ENCODE measurements at regions not wholly inside any gene's neighbourhood (a gene's known extent, or its start where the extent isn't known, plus 50 kb on each side); places are given as distances from the start of the nearest gene placed in this dataset.

DNA sequence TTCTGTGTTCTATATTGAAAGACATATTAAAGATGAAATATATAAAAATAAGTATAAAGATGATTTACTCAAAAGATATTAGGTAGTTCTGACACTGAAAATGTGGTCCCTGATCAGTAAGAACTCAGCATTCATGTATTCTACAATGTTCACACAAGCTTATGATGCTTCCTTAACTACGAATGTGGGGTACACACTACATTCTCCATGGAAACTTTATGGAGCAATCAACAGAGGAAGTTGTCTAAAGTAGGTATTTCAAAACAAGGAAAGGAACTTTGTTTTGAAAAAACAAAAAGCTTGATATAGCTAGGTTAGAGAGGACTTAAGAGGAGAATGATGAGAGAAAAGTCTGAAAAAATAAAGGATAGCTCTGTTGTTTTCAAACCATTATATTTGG lies 119.7 kb upstream of the RGS18 start:
- TF ChIP-seq MYBL2 (CRISPR knock-in tag; IDR thresholded peaks at IDR 0.05) (no peak), ZNF121 (CRISPR knock-in tag; IDR thresholded peaks at IDR 0.05) (no peak), JUN (CRISPR knock-in tag; IDR thresholded peaks at IDR 0.05) (no peak), ESRRA (CRISPR knock-in tag; IDR thresholded peaks at IDR 0.05; ENCODE audit: borderline replicate concordance) (no peak), KAT7 (CRISPR knock-in tag; IDR thresholded peaks at IDR 0.05; ENCODE audit: borderline replicate concordance) (no peak), NFATC4 (CRISPR knock-in tag; IDR thresholded peaks at IDR 0.05) (no peak), TEAD1 (CRISPR knock-in tag; IDR thresholded peaks at IDR 0.05) (no peak), SP1 (CRISPR knock-in tag; conservative IDR thresholded peaks at IDR 0.05) (no peak)
- TF ChIP-seq, protein P1, sequence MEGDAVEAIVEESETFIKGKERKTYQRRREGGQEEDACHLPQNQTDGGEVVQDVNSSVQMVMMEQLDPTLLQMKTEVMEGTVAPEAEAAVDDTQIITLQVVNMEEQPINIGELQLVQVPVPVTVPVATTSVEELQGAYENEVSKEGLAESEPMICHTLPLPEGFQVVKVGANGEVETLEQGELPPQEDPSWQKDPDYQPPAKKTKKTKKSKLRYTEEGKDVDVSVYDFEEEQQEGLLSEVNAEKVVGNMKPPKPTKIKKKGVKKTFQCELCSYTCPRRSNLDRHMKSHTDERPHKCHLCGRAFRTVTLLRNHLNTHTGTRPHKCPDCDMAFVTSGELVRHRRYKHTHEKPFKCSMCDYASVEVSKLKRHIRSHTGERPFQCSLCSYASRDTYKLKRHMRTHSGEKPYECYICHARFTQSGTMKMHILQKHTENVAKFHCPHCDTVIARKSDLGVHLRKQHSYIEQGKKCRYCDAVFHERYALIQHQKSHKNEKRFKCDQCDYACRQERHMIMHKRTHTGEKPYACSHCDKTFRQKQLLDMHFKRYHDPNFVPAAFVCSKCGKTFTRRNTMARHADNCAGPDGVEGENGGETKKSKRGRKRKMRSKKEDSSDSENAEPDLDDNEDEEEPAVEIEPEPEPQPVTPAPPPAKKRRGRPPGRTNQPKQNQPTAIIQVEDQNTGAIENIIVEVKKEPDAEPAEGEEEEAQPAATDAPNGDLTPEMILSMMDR (IDR thresholded peaks at IDR 0.05) = no peak
- TF ChIP-seq, protein P2, sequence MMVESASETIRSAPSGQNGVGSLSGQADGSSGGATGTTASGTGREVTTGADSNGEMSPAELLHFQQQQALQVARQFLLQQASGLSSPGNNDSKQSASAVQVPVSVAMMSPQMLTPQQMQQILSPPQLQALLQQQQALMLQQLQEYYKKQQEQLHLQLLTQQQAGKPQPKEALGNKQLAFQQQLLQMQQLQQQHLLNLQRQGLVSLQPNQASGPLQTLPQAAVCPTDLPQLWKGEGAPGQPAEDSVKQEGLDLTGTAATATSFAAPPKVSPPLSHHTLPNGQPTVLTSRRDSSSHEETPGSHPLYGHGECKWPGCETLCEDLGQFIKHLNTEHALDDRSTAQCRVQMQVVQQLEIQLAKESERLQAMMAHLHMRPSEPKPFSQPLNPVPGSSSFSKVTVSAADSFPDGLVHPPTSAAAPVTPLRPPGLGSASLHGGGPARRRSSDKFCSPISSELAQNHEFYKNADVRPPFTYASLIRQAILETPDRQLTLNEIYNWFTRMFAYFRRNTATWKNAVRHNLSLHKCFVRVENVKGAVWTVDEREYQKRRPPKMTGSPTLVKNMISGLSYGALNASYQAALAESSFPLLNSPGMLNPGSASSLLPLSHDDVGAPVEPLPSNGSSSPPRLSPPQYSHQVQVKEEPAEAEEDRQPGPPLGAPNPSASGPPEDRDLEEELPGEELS (CRISPR knock-in tag; IDR thresholded peaks at IDR 0.05) = no peak
- TF ChIP-seq, protein P3, sequence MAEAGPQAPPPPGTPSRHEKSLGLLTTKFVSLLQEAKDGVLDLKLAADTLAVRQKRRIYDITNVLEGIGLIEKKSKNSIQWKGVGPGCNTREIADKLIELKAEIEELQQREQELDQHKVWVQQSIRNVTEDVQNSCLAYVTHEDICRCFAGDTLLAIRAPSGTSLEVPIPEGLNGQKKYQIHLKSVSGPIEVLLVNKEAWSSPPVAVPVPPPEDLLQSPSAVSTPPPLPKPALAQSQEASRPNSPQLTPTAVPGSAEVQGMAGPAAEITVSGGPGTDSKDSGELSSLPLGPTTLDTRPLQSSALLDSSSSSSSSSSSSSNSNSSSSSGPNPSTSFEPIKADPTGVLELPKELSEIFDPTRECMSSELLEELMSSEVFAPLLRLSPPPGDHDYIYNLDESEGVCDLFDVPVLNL (CRISPR knock-in tag; IDR thresholded peaks at IDR 0.05; ENCODE audit: borderline replicate concordance, low read depth) = no peak
- TF ChIP-seq, protein P4, sequence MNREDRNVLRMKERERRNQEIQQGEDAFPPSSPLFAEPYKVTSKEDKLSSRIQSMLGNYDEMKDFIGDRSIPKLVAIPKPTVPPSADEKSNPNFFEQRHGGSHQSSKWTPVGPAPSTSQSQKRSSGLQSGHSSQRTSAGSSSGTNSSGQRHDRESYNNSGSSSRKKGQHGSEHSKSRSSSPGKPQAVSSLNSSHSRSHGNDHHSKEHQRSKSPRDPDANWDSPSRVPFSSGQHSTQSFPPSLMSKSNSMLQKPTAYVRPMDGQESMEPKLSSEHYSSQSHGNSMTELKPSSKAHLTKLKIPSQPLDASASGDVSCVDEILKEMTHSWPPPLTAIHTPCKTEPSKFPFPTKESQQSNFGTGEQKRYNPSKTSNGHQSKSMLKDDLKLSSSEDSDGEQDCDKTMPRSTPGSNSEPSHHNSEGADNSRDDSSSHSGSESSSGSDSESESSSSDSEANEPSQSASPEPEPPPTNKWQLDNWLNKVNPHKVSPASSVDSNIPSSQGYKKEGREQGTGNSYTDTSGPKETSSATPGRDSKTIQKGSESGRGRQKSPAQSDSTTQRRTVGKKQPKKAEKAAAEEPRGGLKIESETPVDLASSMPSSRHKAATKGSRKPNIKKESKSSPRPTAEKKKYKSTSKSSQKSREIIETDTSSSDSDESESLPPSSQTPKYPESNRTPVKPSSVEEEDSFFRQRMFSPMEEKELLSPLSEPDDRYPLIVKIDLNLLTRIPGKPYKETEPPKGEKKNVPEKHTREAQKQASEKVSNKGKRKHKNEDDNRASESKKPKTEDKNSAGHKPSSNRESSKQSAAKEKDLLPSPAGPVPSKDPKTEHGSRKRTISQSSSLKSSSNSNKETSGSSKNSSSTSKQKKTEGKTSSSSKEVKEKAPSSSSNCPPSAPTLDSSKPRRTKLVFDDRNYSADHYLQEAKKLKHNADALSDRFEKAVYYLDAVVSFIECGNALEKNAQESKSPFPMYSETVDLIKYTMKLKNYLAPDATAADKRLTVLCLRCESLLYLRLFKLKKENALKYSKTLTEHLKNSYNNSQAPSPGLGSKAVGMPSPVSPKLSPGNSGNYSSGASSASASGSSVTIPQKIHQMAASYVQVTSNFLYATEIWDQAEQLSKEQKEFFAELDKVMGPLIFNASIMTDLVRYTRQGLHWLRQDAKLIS (CRISPR knock-in tag; IDR thresholded peaks at IDR 0.05; ENCODE audit: borderline replicate concordance) = no peak
